CD4-positive, alpha-beta T cell (primary cell): ENCODE measurements at regions not wholly inside any gene's neighbourhood (a gene's known extent, or its start where the extent isn't known, plus 50 kb on each side); places are given as distances from the start of the nearest gene placed in this dataset.

Experiments used
- ATAC-seq: fragments of 200-7000 bp; cut with Tn5 transposase; one replicate; pipeline ENCODE4 v1.10.0; 2022; ENCODE audit warnings: mild to moderate bottlenecking; ENCODE audit not compliant: poor library complexity
- CTCF ChIA-PET: fragments of 350-600 bp; sonication (Branson Sonifier 250); formaldehyde crosslinking; loops from one replicate; lab custom pipeline; 2021; ENCODE audit warnings: antibody characterized with exemption, inconsistent platforms; lab: Charles Lee
- POLR2A ChIA-PET: fragments of 350-600 bp; sonication (Branson Sonifier 250); formaldehyde crosslinking; loops from one replicate; lab custom pipeline; 2021; ENCODE audit warnings: antibody characterized with exemption, inconsistent platforms; lab: Charles Lee
- DNase-seq, 14 experiments: peaks; one replicate each; pipeline ENCODE4 v3.0.0-alpha.2; 2013 to 2020; ENCODE audit warnings: mixed read lengths in 2 of 14
- H3K27ac ChIP-seq, 2 donors: one replicate each; pipeline versions ENCODE4 v1.5.1 to v1.7.0; 2013; ENCODE audit warnings: low read length in 2 of 2, low read depth in 1 of 2, mild to moderate bottlenecking in 1 of 2
- H3K27me3 ChIP-seq, 2 experiments: 1 replicate in 1 of 2; 2 replicates in 1 of 2; pipeline versions ENCODE4 v1.6.1 to v1.7.0; 2013; ENCODE audit warnings: low read length in 2 of 2, control low read depth in 1 of 2, mild to moderate bottlenecking in 1 of 2, moderate library complexity in 1 of 2; ENCODE audit not compliant: insufficient read depth in 2 of 2, control insufficient read depth in 1 of 2
- H3K36me3 ChIP-seq: one replicate; pipeline ENCODE4 v1.6.1; 2013; ENCODE audit warnings: low read length, control low read depth; ENCODE audit not compliant: insufficient read depth
- H3K4me1 ChIP-seq: one replicate; pipeline ENCODE4 v1.6.1; 2013; ENCODE audit warnings: low read length, control low read depth; ENCODE audit not compliant: insufficient read depth
- H3K4me3 ChIP-seq: one replicate; pipeline ENCODE4 v1.5.1; 2013; ENCODE audit warnings: mild to moderate bottlenecking, low read length, moderate library complexity
- H3K9me3 ChIP-seq, 2 experiments: 1 replicate in 1 of 2; 2 replicates in 1 of 2; pipeline versions ENCODE4 v1.6.1 to v1.7.0; 2013; ENCODE audit warnings: low read length in 2 of 2, mild to moderate bottlenecking in 2 of 2, control low read depth in 1 of 2, moderate library complexity in 1 of 2; ENCODE audit not compliant: control insufficient read depth in 1 of 2, insufficient read depth in 1 of 2
- H3K27ac Mint-ChIP-seq: one replicate; pipeline ENCODE4 v1.8.0; 2020; ENCODE audit warnings: mixed read lengths
- H3K27me3 Mint-ChIP-seq: one replicate; pipeline ENCODE4 v1.8.0; 2021; ENCODE audit warnings: mixed read lengths
- H3K36me3 Mint-ChIP-seq: one replicate; pipeline ENCODE4 v1.8.0; 2021; ENCODE audit warnings: low read depth, mixed read lengths
- H3K4me1 Mint-ChIP-seq: one replicate; pipeline ENCODE4 v1.8.0; 2021; ENCODE audit warnings: low read depth, mixed read lengths
- H3K4me3 Mint-ChIP-seq: one replicate; pipeline ENCODE4 v1.8.0; 2020; ENCODE audit warnings: mild to moderate bottlenecking, mixed read lengths
- H3K9me3 Mint-ChIP-seq: one replicate; pipeline ENCODE4 v1.8.0; 2020; ENCODE audit warnings: mixed read lengths
- CTCF ChIP-seq: fragments of 200-600 bp; IDR thresholded peaks from one replicate; pipeline ENCODE4 v1.8.0; 2022; ENCODE audit warnings: antibody characterized with exemption, mild to moderate bottlenecking
- intact Hi-C, 2 experiments: fragments of 100-400 bp; cut with DNase I in 1 of 2; cut with micrococcal nuclease in 1 of 2; formaldehyde crosslinking; loops; one replicate each; pipeline versions ENCODE4 v1.15.1 to v1.9.0; 2023 to 2025; cut with DNase I, micrococcal nuclease

GRCh38 chr12:98178126-98178525, 337.3 kb upstream of the TMPO start:
- Mint-ChIP-seq H3K27ac (no peak overlapping the region), H3K4me3 (no peak overlapping the region), H3K4me1 (no peaks in the 10 kb centered on the region), H3K27me3 (peaks cover 11% of the 10 kb centered on the region), H3K36me3 (no peaks in the 10 kb centered on the region), H3K9me3 (no peaks in the 10 kb centered on the region)
- H3K27ac ChIP-seq = no peak overlapping the region
- intact Hi-C loops = no loop called here
- no peaks in the 10 kb centered on the region for H3K36me3 ChIP-seq
- ATAC-seq = no peak
- no peaks in the 10 kb centered on the region for H3K27me3 ChIP-seq
- ChIA-PET POLR2A (no interaction called here), CTCF (no interaction called here)
- no peak overlapping the region for H3K4me3 ChIP-seq
- H3K9me3 ChIP-seq = no peaks in the 10 kb centered on the region
- no peaks in the 10 kb centered on the region for H3K4me1 ChIP-seq
- no peak for TF ChIP-seq CTCF
- no peak for DNase-seq

- POLR2A ChIA-PET = no interaction called here
- intact Hi-C loops = no loop called here
Measured at GRCh38 chr12:98179151-98179550, 336.2 kb upstream of the TMPO start.

GRCh38 chr12:98180603-98181002, 334.8 kb upstream of the TMPO start:
- no peak overlapping the region for H3K4me3 ChIP-seq
- intact Hi-C loops = no loop called here
- H3K9me3 ChIP-seq = no peaks in the 10 kb centered on the region
- ATAC-seq (no peak), DNase-seq (no peak)
- no peaks in the 10 kb centered on the region for H3K36me3 ChIP-seq
- no peaks in the 10 kb centered on the region for H3K4me1 ChIP-seq
- Mint-ChIP-seq H3K27me3 (peaks cover 7% of the 10 kb centered on the region), H3K36me3 (no peaks in the 10 kb centered on the region), H3K4me1 (no peaks in the 10 kb centered on the region), H3K4me3 (no peak overlapping the region), H3K9me3 (no peaks in the 10 kb centered on the region), H3K27ac (no peak overlapping the region)
- no peak for TF ChIP-seq CTCF
- CTCF ChIA-PET = no interaction called here
- no peak overlapping the region for H3K27ac ChIP-seq
- POLR2A ChIA-PET = no interaction called here
- no peaks in the 10 kb centered on the region for H3K27me3 ChIP-seq

More at GRCh38 chr12:98179151-98179550, 336.2 kb upstream of the TMPO start:
- peaks cover 11% of the 10 kb centered on the region for H3K27me3 Mint-ChIP-seq
- H3K36me3 ChIP-seq = no peaks in the 10 kb centered on the region
- H3K4me3 ChIP-seq = no peak overlapping the region
- DNase-seq = no peak
- no peak overlapping the region for H3K27ac ChIP-seq
- H3K36me3 Mint-ChIP-seq = no peaks in the 10 kb centered on the region
- no peak overlapping the region for H3K4me3 Mint-ChIP-seq
- H3K9me3 ChIP-seq = no peaks in the 10 kb centered on the region
- H3K9me3 Mint-ChIP-seq = no peaks in the 10 kb centered on the region
- no peaks in the 10 kb centered on the region for H3K4me1 Mint-ChIP-seq
- CTCF ChIA-PET = no interaction called here
- H3K27ac Mint-ChIP-seq = no peak overlapping the region
- no peaks in the 10 kb centered on the region for H3K4me1 ChIP-seq
- no peak for ATAC-seq
- no peak for TF ChIP-seq CTCF
- H3K27me3 ChIP-seq = no peaks in the 10 kb centered on the region
